ENCODE measurements at regions not wholly inside any gene's neighbourhood (a gene's known extent, or its start where the extent isn't known, plus 50 kb on each side); places are given as distances from the start of the nearest gene placed in this dataset.

- Histone ChIP-seq H3K36me3 (ENCODE audit: control insufficient read depth in 2 of 2, insufficient read depth in 2 of 2, low read length in 1 of 2) (no peaks in the 10 kb centered on the region), H3K27ac (ENCODE audit: low read depth in 1 of 2, low read length in 1 of 2) (no peak overlapping the region), H3K9me3 (ENCODE audit: control insufficient read depth in 2 of 2, insufficient read depth in 1 of 2, low read length in 1 of 2) (no peaks in the 10 kb centered on the region), H3K4me1 (ENCODE audit: control insufficient read depth in 2 of 2, insufficient read depth in 2 of 2, low read length in 2 of 2) (no peaks in the 10 kb centered on the region), H3K4me3 (ENCODE audit: low read length in 2 of 2) (no peak overlapping the region), H3K27me3 (ENCODE audit: control insufficient read depth in 2 of 2, insufficient read depth in 1 of 2, low read length in 1 of 2) (no peaks in the 10 kb centered on the region)
- WGBS = 93% methylated on average over 1 of the region's 1 CpG
- no peak for DNase-seq (ENCODE audit: low read depth in 6 of 9, low spot score in 9 of 9)
These were observed 626.4 kb upstream of the SEMA6A start for GRCh38 chr5:117201001-117201400.

- Histone ChIP-seq H3K36me3 (ENCODE audit: control insufficient read depth in 2 of 2, insufficient read depth in 2 of 2, low read length in 1 of 2) (no peaks in the 10 kb centered on the region), H3K4me3 (ENCODE audit: low read length in 2 of 2) (no peak overlapping the region), H3K27ac (ENCODE audit: low read depth in 1 of 2, low read length in 1 of 2) (no peak overlapping the region), H3K4me1 (ENCODE audit: control insufficient read depth in 2 of 2, insufficient read depth in 2 of 2, low read length in 2 of 2) (no peaks in the 10 kb centered on the region), H3K9me3 (ENCODE audit: control insufficient read depth in 2 of 2, insufficient read depth in 1 of 2, low read length in 1 of 2) (no peaks in the 10 kb centered on the region), H3K27me3 (ENCODE audit: control insufficient read depth in 2 of 2, insufficient read depth in 1 of 2, low read length in 1 of 2) (no peaks in the 10 kb centered on the region)
- DNase-seq (ENCODE audit: low read depth in 6 of 9, low spot score in 9 of 9) = no peak
These were observed 620.5 kb upstream of the SEMA6A start for GRCh38 chr5:117195076-117195475.

- no peaks in the 10 kb centered on the region for H3K27me3 ChIP-seq (ENCODE audit: control insufficient read depth in 2 of 2, insufficient read depth in 1 of 2, low read length in 1 of 2)
- no peaks in the 10 kb centered on the region for H3K9me3 ChIP-seq (ENCODE audit: control insufficient read depth in 2 of 2, insufficient read depth in 1 of 2, low read length in 1 of 2)
- H3K36me3 ChIP-seq (ENCODE audit: control insufficient read depth in 2 of 2, insufficient read depth in 2 of 2, low read length in 1 of 2) = no peaks in the 10 kb centered on the region
- no peak for DNase-seq (ENCODE audit: low read depth in 6 of 9, low spot score in 9 of 9)
- 97% methylated on average over 2 of the region's 2 CpGs for WGBS
- H3K27ac ChIP-seq (ENCODE audit: low read depth in 1 of 2, low read length in 1 of 2) = no peak overlapping the region
- no peak overlapping the region for H3K4me3 ChIP-seq (ENCODE audit: low read length in 2 of 2)
- H3K4me1 ChIP-seq (ENCODE audit: control insufficient read depth in 2 of 2, insufficient read depth in 2 of 2, low read length in 2 of 2) = no peaks in the 10 kb centered on the region
These were observed 616.6 kb upstream of the SEMA6A start for GRCh38 chr5:117191251-117191650.

- H3K4me1 ChIP-seq (ENCODE audit: control insufficient read depth in 2 of 2, insufficient read depth in 2 of 2, low read length in 2 of 2) = no peaks in the 10 kb centered on the region
- H3K27ac ChIP-seq (ENCODE audit: low read depth in 1 of 2, low read length in 1 of 2) = no peak overlapping the region
- H3K9me3 ChIP-seq (ENCODE audit: control insufficient read depth in 2 of 2, insufficient read depth in 1 of 2, low read length in 1 of 2) = no peaks in the 10 kb centered on the region
- H3K27me3 ChIP-seq (ENCODE audit: control insufficient read depth in 2 of 2, insufficient read depth in 1 of 2, low read length in 1 of 2) = no peaks in the 10 kb centered on the region
- H3K4me3 ChIP-seq (ENCODE audit: low read length in 2 of 2) = no peak overlapping the region
- H3K36me3 ChIP-seq (ENCODE audit: control insufficient read depth in 2 of 2, insufficient read depth in 2 of 2, low read length in 1 of 2) = no peaks in the 10 kb centered on the region
- WGBS = 78% methylated on average over 4 of the region's 4 CpGs
- DNase-seq (ENCODE audit: low read depth in 6 of 9, low spot score in 9 of 9) = no peak
These were observed 615.2 kb upstream of the SEMA6A start for GRCh38 chr5:117189784-117190183.

GRCh38 chr5:117188211-117188610 is 613.6 kb upstream of the SEMA6A start:
- no peaks in the 10 kb centered on the region for H3K9me3 ChIP-seq (ENCODE audit: control insufficient read depth in 2 of 2, insufficient read depth in 1 of 2, low read length in 1 of 2)
- no peak overlapping the region for H3K4me3 ChIP-seq (ENCODE audit: low read length in 2 of 2)
- H3K27ac ChIP-seq (ENCODE audit: low read depth in 1 of 2, low read length in 1 of 2) = no peak overlapping the region
- 29% methylated on average over 1 of the region's 1 CpG for WGBS
- no peak for DNase-seq (ENCODE audit: low read depth in 6 of 9, low spot score in 9 of 9)
- H3K27me3 ChIP-seq (ENCODE audit: control insufficient read depth in 2 of 2, insufficient read depth in 1 of 2, low read length in 1 of 2) = no peaks in the 10 kb centered on the region
- no peaks in the 10 kb centered on the region for H3K4me1 ChIP-seq (ENCODE audit: control insufficient read depth in 2 of 2, insufficient read depth in 2 of 2, low read length in 2 of 2)
- H3K36me3 ChIP-seq (ENCODE audit: control insufficient read depth in 2 of 2, insufficient read depth in 2 of 2, low read length in 1 of 2) = no peaks in the 10 kb centered on the region

GRCh38 chr5:117186751-117187150 is 612.1 kb upstream of the SEMA6A start:
- H3K27me3 ChIP-seq (ENCODE audit: control insufficient read depth in 2 of 2, insufficient read depth in 1 of 2, low read length in 1 of 2) = no peaks in the 10 kb centered on the region
- H3K36me3 ChIP-seq (ENCODE audit: control insufficient read depth in 2 of 2, insufficient read depth in 2 of 2, low read length in 1 of 2) = no peaks in the 10 kb centered on the region
- WGBS = 85% methylated on average over 3 of the region's 3 CpGs
- no peak overlapping the region for H3K27ac ChIP-seq (ENCODE audit: low read depth in 1 of 2, low read length in 1 of 2)
- no peak overlapping the region for H3K4me3 ChIP-seq (ENCODE audit: low read length in 2 of 2)
- H3K4me1 ChIP-seq (ENCODE audit: control insufficient read depth in 2 of 2, insufficient read depth in 2 of 2, low read length in 2 of 2) = no peaks in the 10 kb centered on the region
- no peak for DNase-seq (ENCODE audit: low read depth in 6 of 9, low spot score in 9 of 9)
- no peaks in the 10 kb centered on the region for H3K9me3 ChIP-seq (ENCODE audit: control insufficient read depth in 2 of 2, insufficient read depth in 1 of 2, low read length in 1 of 2)

- no peak overlapping the region for H3K4me3 ChIP-seq (ENCODE audit: low read length in 2 of 2)
- 95% methylated on average over 2 of the region's 2 CpGs for WGBS
- H3K9me3 ChIP-seq (ENCODE audit: control insufficient read depth in 2 of 2, insufficient read depth in 1 of 2, low read length in 1 of 2) = no peaks in the 10 kb centered on the region
- no peaks in the 10 kb centered on the region for H3K27me3 ChIP-seq (ENCODE audit: control insufficient read depth in 2 of 2, insufficient read depth in 1 of 2, low read length in 1 of 2)
- no peaks in the 10 kb centered on the region for H3K36me3 ChIP-seq (ENCODE audit: control insufficient read depth in 2 of 2, insufficient read depth in 2 of 2, low read length in 1 of 2)
- no peaks in the 10 kb centered on the region for H3K4me1 ChIP-seq (ENCODE audit: control insufficient read depth in 2 of 2, insufficient read depth in 2 of 2, low read length in 2 of 2)
- DNase-seq (ENCODE audit: low read depth in 6 of 9, low spot score in 9 of 9) = no peak
- H3K27ac ChIP-seq (ENCODE audit: low read depth in 1 of 2, low read length in 1 of 2) = no peak overlapping the region
These were observed 608.7 kb upstream of the SEMA6A start for GRCh38 chr5:117183326-117183725.

GRCh38 chr5:117182104-117182503 is 607.5 kb upstream of the SEMA6A start:
- Histone ChIP-seq H3K27me3 (ENCODE audit: control insufficient read depth in 2 of 2, insufficient read depth in 1 of 2, low read length in 1 of 2) (no peaks in the 10 kb centered on the region), H3K4me1 (ENCODE audit: control insufficient read depth in 2 of 2, insufficient read depth in 2 of 2, low read length in 2 of 2) (no peaks in the 10 kb centered on the region), H3K36me3 (ENCODE audit: control insufficient read depth in 2 of 2, insufficient read depth in 2 of 2, low read length in 1 of 2) (no peaks in the 10 kb centered on the region), H3K27ac (ENCODE audit: low read depth in 1 of 2, low read length in 1 of 2) (no peak overlapping the region), H3K9me3 (ENCODE audit: control insufficient read depth in 2 of 2, insufficient read depth in 1 of 2, low read length in 1 of 2) (no peaks in the 10 kb centered on the region), H3K4me3 (ENCODE audit: low read length in 2 of 2) (no peak overlapping the region)
- no peak for DNase-seq (ENCODE audit: low read depth in 6 of 9, low spot score in 9 of 9)
- WGBS = 92% methylated on average over 1 of the region's 1 CpG

- H3K27ac ChIP-seq (ENCODE audit: low read depth in 1 of 2, low read length in 1 of 2) = no peak overlapping the region
- no peaks in the 10 kb centered on the region for H3K4me1 ChIP-seq (ENCODE audit: control insufficient read depth in 2 of 2, insufficient read depth in 2 of 2, low read length in 2 of 2)
- H3K36me3 ChIP-seq (ENCODE audit: control insufficient read depth in 2 of 2, insufficient read depth in 2 of 2, low read length in 1 of 2) = no peaks in the 10 kb centered on the region
- H3K9me3 ChIP-seq (ENCODE audit: control insufficient read depth in 2 of 2, insufficient read depth in 1 of 2, low read length in 1 of 2) = no peaks in the 10 kb centered on the region
- H3K4me3 ChIP-seq (ENCODE audit: low read length in 2 of 2) = no peak overlapping the region
- DNase-seq (ENCODE audit: low read depth in 6 of 9, low spot score in 9 of 9) = no peak
- no peaks in the 10 kb centered on the region for H3K27me3 ChIP-seq (ENCODE audit: control insufficient read depth in 2 of 2, insufficient read depth in 1 of 2, low read length in 1 of 2)
- WGBS = 98% methylated on average over 1 of the region's 1 CpG
These were observed 602.7 kb upstream of the SEMA6A start for GRCh38 chr5:117177302-117177701.

GRCh38 chr5:117165068-117165467 is 590.4 kb upstream of the SEMA6A start:
- Histone ChIP-seq H3K27ac (ENCODE audit: low read depth in 1 of 2, low read length in 1 of 2) (no peak overlapping the region), H3K4me3 (ENCODE audit: low read length in 2 of 2) (no peak overlapping the region), H3K9me3 (ENCODE audit: control insufficient read depth in 2 of 2, insufficient read depth in 1 of 2, low read length in 1 of 2) (no peaks in the 10 kb centered on the region), H3K4me1 (ENCODE audit: control insufficient read depth in 2 of 2, insufficient read depth in 2 of 2, low read length in 2 of 2) (no peaks in the 10 kb centered on the region), H3K36me3 (ENCODE audit: control insufficient read depth in 2 of 2, insufficient read depth in 2 of 2, low read length in 1 of 2) (no peaks in the 10 kb centered on the region), H3K27me3 (ENCODE audit: control insufficient read depth in 2 of 2, insufficient read depth in 1 of 2, low read length in 1 of 2) (no peaks in the 10 kb centered on the region)
- no peak for DNase-seq (ENCODE audit: low read depth in 6 of 9, low spot score in 9 of 9)
- 98% methylated on average over 4 of the region's 4 CpGs for WGBS

Data from thymus (tissue), 11 donors.